ENCODE measurements at regions not wholly inside any gene's neighbourhood (a gene's known extent, or its start where the extent isn't known, plus 50 kb on each side); places are given as distances from the start of the nearest gene placed in this dataset.

DNA sequence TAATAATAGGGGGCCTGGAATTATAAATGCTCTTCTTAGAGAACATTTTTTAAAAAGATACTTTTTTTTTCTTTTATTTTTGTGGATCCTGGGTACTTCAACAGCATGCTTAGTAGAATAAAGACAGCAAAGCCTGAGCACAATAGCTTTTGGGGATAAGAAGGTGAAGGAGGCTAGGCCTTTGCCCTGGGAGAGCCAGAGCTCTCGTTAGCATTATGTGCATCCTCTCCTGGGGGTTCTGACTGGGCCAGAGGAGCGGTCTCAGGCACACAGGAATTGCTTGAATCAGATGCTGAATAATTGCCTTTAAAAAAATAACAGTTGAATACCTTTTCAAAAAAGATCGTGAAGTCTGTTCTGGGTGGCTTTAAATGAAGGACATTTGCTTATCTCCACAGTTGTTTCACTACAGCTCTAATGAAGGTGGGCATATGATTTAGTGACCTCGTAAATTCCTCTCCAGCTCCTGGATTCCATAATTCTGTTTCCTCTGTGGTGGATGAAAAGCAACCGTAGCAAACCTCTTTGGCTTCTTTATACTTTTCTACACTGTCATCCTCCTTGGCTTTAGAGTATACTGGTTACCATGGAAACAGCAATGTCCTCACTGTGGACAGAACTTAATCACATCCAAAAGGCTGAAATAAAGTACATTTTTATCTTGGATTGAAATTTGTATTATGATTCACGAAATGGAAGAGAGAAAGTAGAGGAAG is 133.8 kb downstream of the MAIP1 start:
- TF ChIP-seq CTCF (IDR thresholded peaks at IDR 0.05; ENCODE audit: low read depth, low read length, poor library complexity, severe bottlenecking), result no peak
- no peak for TF ChIP-seq EZH2phosphoT487 (IDR thresholded peaks at IDR 0.05; ENCODE audit: borderline replicate concordance, low read length)

Measured in DOHH2 (cell line).